ENCODE measurements at regions not wholly inside any gene's neighbourhood (a gene's known extent, or its start where the extent isn't known, plus 50 kb on each side); places are given as distances from the start of the nearest gene placed in this dataset.

DNA sequence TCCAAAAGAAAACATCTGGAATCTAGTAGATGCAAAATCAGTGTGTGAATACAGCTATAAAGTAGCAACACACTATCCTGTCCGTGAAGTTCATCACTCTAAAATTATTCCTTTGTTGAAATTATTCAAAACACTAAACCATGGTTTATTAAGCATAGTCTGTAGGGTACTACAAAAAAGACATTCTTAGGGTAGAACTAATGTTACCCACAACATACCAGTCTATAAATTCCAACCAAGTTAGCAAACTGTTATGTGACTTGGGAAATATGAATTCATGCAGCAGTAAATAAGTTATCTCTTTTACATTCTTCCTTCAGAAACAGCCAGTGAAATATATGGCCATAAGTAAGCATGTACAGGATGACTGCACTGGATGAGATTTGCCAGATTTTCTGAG lies 580.3 kb upstream of the ADGRB3 start:
- H2AFZ ChIP-seq (ENCODE audit: low read depth, low read length) = no peak overlapping the region
- no peaks in the 10 kb centered on the region for H3K79me2 ChIP-seq (ENCODE audit: low read length)
- no peaks in the 10 kb centered on the region for H4K20me1 ChIP-seq (ENCODE audit: insufficient read depth, low read length)

GRCh38 chr6:68053805-68054373 lies 581.2 kb upstream of the ADGRB3 start:
- Histone ChIP-seq H3K36me3 (replicated peaks; ENCODE audit: low read depth, low read length) (peaks cover 4% of the 10 kb centered on the region), H2AFZ (ENCODE audit: low read depth, low read length) (no peak overlapping the region), H3K4me2 (ENCODE audit: low read length) (no peak overlapping the region)

More for the DNA sequence above, 580.3 kb upstream of the ADGRB3 start:
- H3K4me1 ChIP-seq (ENCODE audit: low read length) = peaks cover 7% of the 10 kb centered on the region
- H3K9me3 ChIP-seq (ENCODE audit: insufficient read depth, low read length) = no peaks in the 10 kb centered on the region
- no peaks in the 10 kb centered on the region for H3K27me3 ChIP-seq (ENCODE audit: low read depth, low read length)
- H3K4me3 ChIP-seq (ENCODE audit: low read length) = no peak overlapping the region
- no peak overlapping the region for H3K27ac ChIP-seq (ENCODE audit: low read length)
- H3K9ac ChIP-seq (ENCODE audit: low read length) = no peak overlapping the region
- H3K4me2 ChIP-seq (ENCODE audit: low read length) = no peak overlapping the region
- H3K36me3 ChIP-seq (replicated peaks; ENCODE audit: low read depth, low read length) = peaks cover 4% of the 10 kb centered on the region
- TF ChIP-seq, protein P1, sequence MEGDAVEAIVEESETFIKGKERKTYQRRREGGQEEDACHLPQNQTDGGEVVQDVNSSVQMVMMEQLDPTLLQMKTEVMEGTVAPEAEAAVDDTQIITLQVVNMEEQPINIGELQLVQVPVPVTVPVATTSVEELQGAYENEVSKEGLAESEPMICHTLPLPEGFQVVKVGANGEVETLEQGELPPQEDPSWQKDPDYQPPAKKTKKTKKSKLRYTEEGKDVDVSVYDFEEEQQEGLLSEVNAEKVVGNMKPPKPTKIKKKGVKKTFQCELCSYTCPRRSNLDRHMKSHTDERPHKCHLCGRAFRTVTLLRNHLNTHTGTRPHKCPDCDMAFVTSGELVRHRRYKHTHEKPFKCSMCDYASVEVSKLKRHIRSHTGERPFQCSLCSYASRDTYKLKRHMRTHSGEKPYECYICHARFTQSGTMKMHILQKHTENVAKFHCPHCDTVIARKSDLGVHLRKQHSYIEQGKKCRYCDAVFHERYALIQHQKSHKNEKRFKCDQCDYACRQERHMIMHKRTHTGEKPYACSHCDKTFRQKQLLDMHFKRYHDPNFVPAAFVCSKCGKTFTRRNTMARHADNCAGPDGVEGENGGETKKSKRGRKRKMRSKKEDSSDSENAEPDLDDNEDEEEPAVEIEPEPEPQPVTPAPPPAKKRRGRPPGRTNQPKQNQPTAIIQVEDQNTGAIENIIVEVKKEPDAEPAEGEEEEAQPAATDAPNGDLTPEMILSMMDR (IDR thresholded peaks at IDR 0.05; ENCODE audit: low read depth, low read length) = no peak
- no peak for TF ChIP-seq EZH2phosphoT487 (IDR thresholded peaks at IDR 0.05; ENCODE audit: low read depth)

DNA sequence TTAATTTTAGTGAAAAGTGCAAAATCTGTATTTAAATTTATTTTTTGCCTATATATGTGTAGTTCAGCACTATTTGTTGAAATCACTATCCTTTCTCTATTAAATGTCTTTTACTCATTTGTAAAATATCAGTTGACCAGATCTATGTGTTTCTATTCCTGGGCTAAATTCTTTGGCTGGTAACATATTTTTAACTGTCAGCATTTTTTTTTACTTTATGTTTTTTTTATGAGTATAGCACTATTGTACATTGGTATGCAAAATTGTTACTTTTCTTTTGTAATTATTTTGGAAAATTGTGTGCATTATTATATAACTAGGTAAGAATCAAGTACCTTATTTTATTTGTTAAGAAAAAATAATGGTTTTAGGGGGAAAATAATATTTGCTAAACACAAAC lies 582.8 kb upstream of the ADGRB3 start:
- H3K79me2 ChIP-seq (ENCODE audit: low read length) = no peaks in the 10 kb centered on the region
- no peaks in the 10 kb centered on the region for H4K20me1 ChIP-seq (ENCODE audit: insufficient read depth, low read length)
- no peaks in the 10 kb centered on the region for H3K4me1 ChIP-seq (ENCODE audit: low read length)
- H3K9ac ChIP-seq (ENCODE audit: low read length) = no peak overlapping the region
- peaks cover 3% of the 10 kb centered on the region; the same call in 1 of the 2 replicates for H3K9me3 ChIP-seq (ENCODE audit: insufficient read depth, low read length)
- H3K4me2 ChIP-seq (ENCODE audit: low read length) = no peak overlapping the region
- H3K36me3 ChIP-seq (replicated peaks; ENCODE audit: low read depth, low read length) = peaks cover 4% of the 10 kb centered on the region
- H3K4me3 ChIP-seq (ENCODE audit: low read length) = no peak overlapping the region
- TF ChIP-seq, protein P1 (IDR thresholded peaks at IDR 0.05; ENCODE audit: low read depth, low read length) = no peak
- no peak for TF ChIP-seq EZH2phosphoT487 (IDR thresholded peaks at IDR 0.05; ENCODE audit: low read depth)
- H3K27ac ChIP-seq (ENCODE audit: low read length) = no peak overlapping the region
- H2AFZ ChIP-seq (ENCODE audit: low read depth, low read length) = no peak overlapping the region
- no peaks in the 10 kb centered on the region for H3K27me3 ChIP-seq (ENCODE audit: low read depth, low read length)

More at GRCh38 chr6:68053805-68054373, 581.2 kb upstream of the ADGRB3 start:
- H3K79me2 ChIP-seq (ENCODE audit: low read length) = no peaks in the 10 kb centered on the region
- TF ChIP-seq, protein P1 (IDR thresholded peaks at IDR 0.05; ENCODE audit: low read depth, low read length) = no peak
- no peak for TF ChIP-seq EZH2phosphoT487 (IDR thresholded peaks at IDR 0.05; ENCODE audit: low read depth)
- H3K9me3 ChIP-seq (ENCODE audit: insufficient read depth, low read length) = no peaks in the 10 kb centered on the region
- H4K20me1 ChIP-seq (ENCODE audit: insufficient read depth, low read length) = no peaks in the 10 kb centered on the region
- H3K4me3 ChIP-seq (ENCODE audit: low read length) = no peak overlapping the region
- no peak overlapping the region for H3K9ac ChIP-seq (ENCODE audit: low read length)
- H3K27ac ChIP-seq (ENCODE audit: low read length) = no peak overlapping the region
- no peaks in the 10 kb centered on the region for H3K4me1 ChIP-seq (ENCODE audit: low read length)
- no peaks in the 10 kb centered on the region for H3K27me3 ChIP-seq (ENCODE audit: low read depth, low read length)

GRCh38 chr6:68049562-68049961 lies 585.5 kb upstream of the ADGRB3 start:
- no peak overlapping the region for H3K27ac ChIP-seq (ENCODE audit: low read length)
- H3K4me1 ChIP-seq (ENCODE audit: low read length) = 0 out of 2 replicates have a peak, but pooled peaks cover 3% of the 10 kb centered on the region
- no peak overlapping the region for H3K4me2 ChIP-seq (ENCODE audit: low read length)
- no peak overlapping the region for H3K9ac ChIP-seq (ENCODE audit: low read length)
- no peak overlapping the region for H3K4me3 ChIP-seq (ENCODE audit: low read length)
- H3K9me3 ChIP-seq (ENCODE audit: insufficient read depth, low read length) = peaks cover 6% of the 10 kb centered on the region; the same call in 1 of the 2 replicates
- H2AFZ ChIP-seq (ENCODE audit: low read depth, low read length) = no peak overlapping the region
- TF ChIP-seq, protein P1 (IDR thresholded peaks at IDR 0.05; ENCODE audit: low read depth, low read length) = no peak
- TF ChIP-seq EZH2phosphoT487 (IDR thresholded peaks at IDR 0.05; ENCODE audit: low read depth) = no peak
- no peaks in the 10 kb centered on the region for H4K20me1 ChIP-seq (ENCODE audit: insufficient read depth, low read length)
- no peaks in the 10 kb centered on the region for H3K36me3 ChIP-seq (replicated peaks; ENCODE audit: low read depth, low read length)
- H3K27me3 ChIP-seq (ENCODE audit: low read depth, low read length) = no peaks in the 10 kb centered on the region
- H3K79me2 ChIP-seq (ENCODE audit: low read length) = no peaks in the 10 kb centered on the region
